Bronchial epithelial cell (primary cell): ENCODE measurements at regions not wholly inside any gene's neighbourhood (a gene's known extent, or its start where the extent isn't known, plus 50 kb on each side); places are given as distances from the start of the nearest gene placed in this dataset.

Experiments used
- DNase-seq: peaks from one replicate; pipeline ENCODE4 v3.0.0-alpha.2; 2010; ENCODE audit warnings: low read depth
- FAIRE-seq: peaks from 2 replicates; lab custom pipeline; 2011; peaks lifted over from hg19 to GRCh38; lab: Jason Lieb, UNC
- H3K27me3 ChIP-seq: 2 replicates; pipeline ENCODE4 v1.5.1; 2011; ENCODE audit warnings: low read length; ENCODE audit not compliant: control insufficient read depth, insufficient read depth
- H3K36me3 ChIP-seq: 2 replicates; pipeline ENCODE4 v1.5.1; 2011; ENCODE audit warnings: low read length; ENCODE audit not compliant: control insufficient read depth, insufficient read depth
- H3K4me3 ChIP-seq: 2 replicates; pipeline ENCODE4 v1.5.1; 2011; ENCODE audit warnings: mild to moderate bottlenecking, low read depth, low read length, control low read depth
- TF ChIP-seq, protein P1 (sequence below): IDR thresholded peaks from 2 replicates; pipeline ENCODE4 v1.5.1; 2011; ENCODE audit warnings: mild to moderate bottlenecking, moderate library complexity, low read length, control low read depth, inconsistent platforms; ENCODE audit not compliant: insufficient read depth, severe bottlenecking

DNA sequence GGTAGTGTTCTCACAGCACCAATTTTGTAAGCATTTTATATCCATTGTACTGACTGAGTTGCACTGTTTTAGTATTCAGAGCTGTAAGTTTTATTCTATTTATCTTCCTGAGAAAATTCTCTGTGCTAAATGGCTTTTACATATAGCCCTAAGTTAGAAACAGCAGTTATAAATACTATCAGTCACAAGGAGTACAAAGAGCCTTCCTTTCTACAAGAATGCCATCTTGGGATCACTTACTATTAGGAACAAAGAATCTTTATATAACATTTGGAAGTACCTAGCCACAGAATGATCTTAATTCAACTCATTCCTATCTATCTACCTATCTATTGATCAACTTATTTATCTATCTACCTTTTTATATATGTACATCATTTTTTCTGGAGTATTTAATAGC, 423.9 kb upstream of the RGS18 start:
- no peaks in the 10 kb centered on the region for H3K36me3 ChIP-seq
- H3K4me3 ChIP-seq = no peak overlapping the region
- H3K27me3 ChIP-seq = no peaks in the 10 kb centered on the region
- no peak for DNase-seq
- TF ChIP-seq, protein P1, sequence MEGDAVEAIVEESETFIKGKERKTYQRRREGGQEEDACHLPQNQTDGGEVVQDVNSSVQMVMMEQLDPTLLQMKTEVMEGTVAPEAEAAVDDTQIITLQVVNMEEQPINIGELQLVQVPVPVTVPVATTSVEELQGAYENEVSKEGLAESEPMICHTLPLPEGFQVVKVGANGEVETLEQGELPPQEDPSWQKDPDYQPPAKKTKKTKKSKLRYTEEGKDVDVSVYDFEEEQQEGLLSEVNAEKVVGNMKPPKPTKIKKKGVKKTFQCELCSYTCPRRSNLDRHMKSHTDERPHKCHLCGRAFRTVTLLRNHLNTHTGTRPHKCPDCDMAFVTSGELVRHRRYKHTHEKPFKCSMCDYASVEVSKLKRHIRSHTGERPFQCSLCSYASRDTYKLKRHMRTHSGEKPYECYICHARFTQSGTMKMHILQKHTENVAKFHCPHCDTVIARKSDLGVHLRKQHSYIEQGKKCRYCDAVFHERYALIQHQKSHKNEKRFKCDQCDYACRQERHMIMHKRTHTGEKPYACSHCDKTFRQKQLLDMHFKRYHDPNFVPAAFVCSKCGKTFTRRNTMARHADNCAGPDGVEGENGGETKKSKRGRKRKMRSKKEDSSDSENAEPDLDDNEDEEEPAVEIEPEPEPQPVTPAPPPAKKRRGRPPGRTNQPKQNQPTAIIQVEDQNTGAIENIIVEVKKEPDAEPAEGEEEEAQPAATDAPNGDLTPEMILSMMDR = no peak
- no peak for FAIRE-seq

GRCh38 chr1:191739544-191739943, 418.7 kb upstream of the RGS18 start:
- no peaks in the 10 kb centered on the region for H3K27me3 ChIP-seq
- FAIRE-seq (no peak), DNase-seq (no peak)
- H3K36me3 ChIP-seq = no peaks in the 10 kb centered on the region
- H3K4me3 ChIP-seq = no peak overlapping the region
- TF ChIP-seq, protein P1 = no peak

DNA sequence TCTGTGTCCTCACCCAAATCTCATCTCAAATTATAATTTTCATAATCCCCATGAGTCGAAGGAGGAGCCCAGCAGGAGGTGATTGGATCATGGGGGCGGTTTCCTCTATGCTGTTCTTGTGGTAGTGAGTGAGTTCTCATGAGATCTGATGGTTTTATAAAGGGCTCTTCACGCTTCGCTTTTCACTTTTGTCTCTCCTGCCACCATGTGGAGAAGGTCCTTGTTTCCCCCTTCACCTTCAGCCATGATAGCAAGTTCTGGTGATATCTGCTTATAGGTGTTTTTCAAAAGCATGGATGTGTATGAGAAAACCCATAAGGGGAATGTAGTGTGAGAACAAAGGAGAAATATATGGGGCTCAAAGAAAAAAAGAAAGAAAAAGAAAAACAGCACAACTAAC, 405.9 kb upstream of the RGS18 start:
- Histone ChIP-seq H3K4me3 (no peak overlapping the region), H3K27me3 (no peaks in the 10 kb centered on the region), H3K36me3 (no peaks in the 10 kb centered on the region)
- DNase-seq (no peak), FAIRE-seq (no peak)
- TF ChIP-seq, protein P1 = no peak

DNA sequence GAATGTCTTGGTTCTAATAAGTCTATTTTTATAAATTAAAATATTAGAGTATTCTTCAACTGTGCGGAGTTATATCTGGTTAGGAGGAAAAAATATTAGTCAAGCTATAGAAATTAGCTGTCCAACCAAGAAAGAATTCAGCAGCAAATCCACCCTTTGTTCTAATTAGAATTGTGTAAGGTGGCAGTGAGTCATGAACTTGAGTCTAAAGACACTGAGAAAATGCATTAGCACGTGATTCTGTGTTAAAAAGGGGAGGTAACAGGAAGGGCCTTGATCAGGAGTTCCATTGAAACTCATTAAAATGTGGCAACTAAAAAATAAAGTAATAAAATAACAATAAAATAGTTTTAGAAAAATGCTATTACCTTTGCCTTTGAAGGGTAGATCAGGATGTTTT, 398.2 kb upstream of the RGS18 start:
- Histone ChIP-seq H3K27me3 (no peaks in the 10 kb centered on the region), H3K36me3 (no peaks in the 10 kb centered on the region), H3K4me3 (no peak overlapping the region)
- TF ChIP-seq, protein P1 = no peak
- DNase-seq (peak; percentile 31), FAIRE-seq (no peak)

DNA sequence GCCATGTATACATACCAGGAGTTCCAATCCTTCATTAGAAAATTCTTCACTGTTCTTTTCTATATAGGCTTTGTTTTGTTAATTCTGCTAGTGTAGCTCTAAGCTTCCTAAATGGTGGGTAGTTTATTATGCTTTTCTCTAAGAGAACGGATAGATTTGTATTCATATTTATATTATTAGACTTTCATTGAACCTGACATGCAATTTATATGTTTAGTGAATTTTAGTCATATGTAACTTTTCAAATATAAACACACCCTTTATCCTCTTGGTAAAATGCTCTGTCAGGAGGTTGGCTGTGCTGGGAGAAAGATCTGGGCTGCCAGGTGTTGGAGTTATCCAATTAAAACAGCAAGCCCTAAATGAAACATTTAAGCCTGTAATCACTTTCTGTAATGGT, 369.7 kb upstream of the RGS18 start:
- Histone ChIP-seq H3K36me3 (no peaks in the 10 kb centered on the region), H3K4me3 (no peak overlapping the region), H3K27me3 (no peaks in the 10 kb centered on the region)
- no peak for FAIRE-seq
- TF ChIP-seq, protein P1 = no peak
- no peak for DNase-seq

- DNase-seq = no peak
- TF ChIP-seq, protein P1 = no peak
- Histone ChIP-seq H3K27me3 (no peaks in the 10 kb centered on the region), H3K36me3 (no peaks in the 10 kb centered on the region), H3K4me3 (no peak overlapping the region)
- no peak for FAIRE-seq
These were observed 360.1 kb upstream of the RGS18 start for GRCh38 chr1:191798178-191798577.
